GM23338 (cell line): ENCODE measurements at regions not wholly inside any gene's neighbourhood (a gene's known extent, or its start where the extent isn't known, plus 50 kb on each side); places are given as distances from the start of the nearest gene placed in this dataset.

ENCODE experiments used
- ATAC-seq: fragments of 200-7000 bp; cut with Tn5 transposase; 3 replicates; pipeline ENCODE4 v1.9.1; 2020
- DNase-seq: peaks from one replicate; pipeline ENCODE4 v3.0.0-alpha.2; 2015; ENCODE audit warnings: low spot score
- H2AFZ ChIP-seq: fragments of 200-600 bp; sonication (generic); 2 replicates; pipeline ENCODE4 v1.8.0; 2016; ENCODE audit warnings: antibody characterized with exemption, mild to moderate bottlenecking, moderate library complexity
- H3F3A ChIP-seq: fragments of 200-600 bp; sonication (generic); replicated peaks from 2 replicates; pipeline ENCODE4 v1.8.0; 2017; ENCODE audit warnings: antibody characterized with exemption, mixed run types, low read depth
- H3K27ac ChIP-seq: fragments of 200-600 bp; sonication (generic); 2 replicates; pipeline ENCODE4 v1.6.1; 2016; ENCODE audit warnings: low read depth
- H3K27me3 ChIP-seq: fragments of 200-600 bp; sonication (generic); 2 replicates; pipeline ENCODE4 v1.8.0; 2016; ENCODE audit warnings: mild to moderate bottlenecking, mixed run types, moderate library complexity; ENCODE audit not compliant: insufficient read depth
- H3K36me3 ChIP-seq: fragments of 200-600 bp; sonication (generic); 2 replicates; pipeline ENCODE4 v1.8.0; 2016; ENCODE audit warnings: mild to moderate bottlenecking; ENCODE audit not compliant: insufficient read depth
- H3K4me1 ChIP-seq: fragments of 200-600 bp; sonication (generic); 2 replicates; pipeline ENCODE4 v1.8.0; 2016; ENCODE audit warnings: mild to moderate bottlenecking, moderate library complexity; ENCODE audit not compliant: insufficient read depth
- H3K4me2 ChIP-seq: fragments of 200-600 bp; sonication (generic); 2 replicates; pipeline ENCODE4 v1.7.1; 2017; ENCODE audit warnings: mixed run types
- H3K4me3 ChIP-seq: fragments of 200-600 bp; sonication (generic); 2 replicates; pipeline ENCODE4 v1.6.1; 2016; ENCODE audit warnings: mixed run types
- H3K79me2 ChIP-seq: fragments of 200-600 bp; sonication (generic); replicated peaks from 2 replicates; pipeline ENCODE4 v1.8.0; 2017; ENCODE audit warnings: mild to moderate bottlenecking; ENCODE audit not compliant: insufficient read depth
- H3K9me2 ChIP-seq: fragments of 200-600 bp; sonication (generic); 2 replicates; pipeline ENCODE4 v1.8.0; 2017; ENCODE audit not compliant: insufficient read depth
- H4K20me1 ChIP-seq: fragments of 200-600 bp; sonication (generic); replicated peaks from 2 replicates; pipeline ENCODE4 v1.8.0; 2017; ENCODE audit warnings: mild to moderate bottlenecking; ENCODE audit not compliant: insufficient read depth
- H3K27ac Mint-ChIP-seq: 2 replicates; pipeline ENCODE4 v1.8.0; 2020; ENCODE audit warnings: inconsistent platforms, mild to moderate bottlenecking, moderate library complexity, mixed read lengths
- H3K27me3 Mint-ChIP-seq: 3 replicates; pipeline ENCODE4 v1.8.0; 2022; ENCODE audit warnings: low read depth, mild to moderate bottlenecking, moderate library complexity, mixed read lengths, inconsistent platforms; ENCODE audit not compliant: insufficient read depth, poor library complexity
- H3K36me3 Mint-ChIP-seq: 3 replicates; pipeline ENCODE4 v1.8.0; 2021; ENCODE audit warnings: low read depth, mild to moderate bottlenecking, inconsistent platforms, moderate library complexity, mixed read lengths
- H3K4me1 Mint-ChIP-seq: 3 replicates; pipeline ENCODE4 v1.8.0; 2020; ENCODE audit warnings: mild to moderate bottlenecking, inconsistent platforms, mixed read lengths
- H3K4me3 Mint-ChIP-seq: 3 replicates; pipeline ENCODE4 v1.8.0; 2021; ENCODE audit warnings: moderate library complexity, mild to moderate bottlenecking, inconsistent platforms, mixed read lengths
- H3K9me3 Mint-ChIP-seq: 3 replicates; pipeline ENCODE4 v1.8.0; 2020; ENCODE audit warnings: moderate library complexity, mild to moderate bottlenecking, inconsistent platforms, mixed read lengths
- CTCF ChIP-seq, 2 experiments: fragments of 200-600 bp in 1 of 2; sonication (generic) in 1 of 2; conservative IDR thresholded peaks; 2 replicates each; pipeline versions ENCODE4 v1.5.1 to v1.6.1; 2016 to 2017; ENCODE audit warnings: antibody characterized with exemption in 2 of 2, low read depth in 2 of 2, mild to moderate bottlenecking in 2 of 2, moderate library complexity in 1 of 2
- EZH2 ChIP-seq: fragments of 200-600 bp; sonication (generic); IDR thresholded peaks from one replicate; pipeline ENCODE4 v1.8.0; 2017; ENCODE audit warnings: antibody characterized with exemption, mild to moderate bottlenecking, low read depth; ENCODE audit not compliant: unreplicated experiment
- JUNB ChIP-seq: IDR thresholded peaks from one replicate; pipeline ENCODE4 v1.6.1; 2016; ENCODE audit warnings: antibody characterized with exemption; ENCODE audit not compliant: unreplicated experiment
- NANOG ChIP-seq: IDR thresholded peaks from 2 replicates; pipeline ENCODE4 v1.6.1; 2016; ENCODE audit warnings: antibody characterized with exemption, borderline replicate concordance
- POLR2AphosphoS5 ChIP-seq: IDR thresholded peaks from 2 replicates; pipeline ENCODE4 v1.6.1; 2016; ENCODE audit warnings: antibody characterized with exemption, low read depth
- REST ChIP-seq: IDR thresholded peaks from one replicate; pipeline ENCODE4 v1.6.1; 2018; ENCODE audit warnings: antibody characterized with exemption; ENCODE audit not compliant: unreplicated experiment
- ZNF114 ChIP-seq: fragments of 250-450 bp; sonication (Bioruptor Pico); IDR thresholded peaks from 2 replicates; pipeline ENCODE4 v1.5.0; 2020; ENCODE audit warnings: mild to moderate bottlenecking, moderate library complexity
- TF ChIP-seq, protein P1 (sequence below): IDR thresholded peaks from 2 replicates; pipeline ENCODE4 v1.6.1; 2016; ENCODE audit warnings: antibody characterized with exemption

GRCh38 chr1:193916452-193916851 lies 730.0 kb upstream of the B3GALT2 start:
- H3K9me3 Mint-ChIP-seq: peaks cover 3% of the 10 kb centered on the region; the same call in 2 of the 3 replicates
- DNase-seq (peak; percentile 29), ATAC-seq (no peak)
- Histone ChIP-seq H4K20me1 (no peaks in the 10 kb centered on the region), H3F3A (no peaks in the 10 kb centered on the region), H3K27me3 (no peaks in the 10 kb centered on the region), H3K4me1 (peaks cover 8% of the 10 kb centered on the region; the same call in 1 of the 2 replicates), H3K27ac (no peak overlapping the region), H3K36me3 (no peaks in the 10 kb centered on the region), H3K79me2 (no peaks in the 10 kb centered on the region), H3K4me2 (peak overlapping the region; percentile 37; the same call in 1 of the 2 replicates), H3K4me3 (no peak overlapping the region), H3K9me2 (peaks cover 4% of the 10 kb centered on the region; the same call in 1 of the 2 replicates), H2AFZ (no peak overlapping the region)
- no peak overlapping the region for H3K27ac Mint-ChIP-seq
- H3K27me3 Mint-ChIP-seq: no peaks in the 10 kb centered on the region
- no peak for TF ChIP-seq POLR2AphosphoS5
- no peak for TF ChIP-seq EZH2
- TF ChIP-seq, protein P1, sequence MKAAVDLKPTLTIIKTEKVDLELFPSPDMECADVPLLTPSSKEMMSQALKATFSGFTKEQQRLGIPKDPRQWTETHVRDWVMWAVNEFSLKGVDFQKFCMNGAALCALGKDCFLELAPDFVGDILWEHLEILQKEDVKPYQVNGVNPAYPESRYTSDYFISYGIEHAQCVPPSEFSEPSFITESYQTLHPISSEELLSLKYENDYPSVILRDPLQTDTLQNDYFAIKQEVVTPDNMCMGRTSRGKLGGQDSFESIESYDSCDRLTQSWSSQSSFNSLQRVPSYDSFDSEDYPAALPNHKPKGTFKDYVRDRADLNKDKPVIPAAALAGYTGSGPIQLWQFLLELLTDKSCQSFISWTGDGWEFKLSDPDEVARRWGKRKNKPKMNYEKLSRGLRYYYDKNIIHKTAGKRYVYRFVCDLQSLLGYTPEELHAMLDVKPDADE: no peak
- TF ChIP-seq REST: no peak
- TF ChIP-seq JUNB: no peak
- H3K4me3 Mint-ChIP-seq: no peak overlapping the region
- H3K4me1 Mint-ChIP-seq: peaks cover 12% of the 10 kb centered on the region; the same call in 2 of the 3 replicates
- H3K36me3 Mint-ChIP-seq: peaks cover 5% of the 10 kb centered on the region; the same call in 1 of the 3 replicates

DNA sequence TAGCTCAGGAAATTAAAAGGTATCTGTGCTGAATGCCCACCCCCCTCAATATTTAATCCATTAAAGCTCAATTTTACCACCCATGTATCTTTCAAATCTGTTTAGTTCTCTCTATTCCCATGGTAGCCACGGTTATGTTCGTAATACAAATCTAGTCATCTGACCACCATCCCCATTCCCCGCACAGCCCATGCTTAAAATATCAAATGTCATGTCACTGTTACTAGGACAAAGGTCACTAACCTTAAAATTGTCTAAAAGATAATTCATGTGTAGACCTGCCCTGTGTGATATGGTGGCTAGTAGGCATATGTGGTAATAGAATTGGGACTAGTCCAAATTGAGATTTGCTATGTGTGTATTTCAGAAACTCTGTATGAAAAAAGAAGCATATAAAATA lies 728.5 kb upstream of the B3GALT2 start:
- H3K36me3 Mint-ChIP-seq: peaks cover 5% of the 10 kb centered on the region; the same call in 1 of the 3 replicates
- H3K27me3 ChIP-seq: no peaks in the 10 kb centered on the region
- peaks cover 4% of the 10 kb centered on the region; the same call in 1 of the 2 replicates for H3K9me2 ChIP-seq
- peaks cover 12% of the 10 kb centered on the region; the same call in 2 of the 3 replicates for H3K4me1 Mint-ChIP-seq
- H3K36me3 ChIP-seq: no peaks in the 10 kb centered on the region
- H3K27ac ChIP-seq: no peak overlapping the region
- no peak overlapping the region for H2AFZ ChIP-seq
- ATAC-seq (no peak), DNase-seq (no peak)
- H3K4me3 Mint-ChIP-seq: no peak overlapping the region
- H3K79me2 ChIP-seq: no peaks in the 10 kb centered on the region
- H4K20me1 ChIP-seq: no peaks in the 10 kb centered on the region
- no peak overlapping the region; the same call in 1 of the 2 replicates for H3K27ac Mint-ChIP-seq
- H3K4me2 ChIP-seq: no peak overlapping the region
- H3F3A ChIP-seq: no peaks in the 10 kb centered on the region
- H3K4me3 ChIP-seq: no peak overlapping the region
- H3K9me3 Mint-ChIP-seq: peaks cover 3% of the 10 kb centered on the region; the same call in 1 of the 3 replicates
- peaks cover 8% of the 10 kb centered on the region; the same call in 1 of the 2 replicates for H3K4me1 ChIP-seq
- no peaks in the 10 kb centered on the region for H3K27me3 Mint-ChIP-seq
- TF ChIP-seq, protein P1: no peak
- no peak for TF ChIP-seq CTCF (conservative IDR thresholded peaks at IDR 0.05; ENCODE audit: low read depth in 2 of 2)
- no peak for TF ChIP-seq POLR2AphosphoS5
- TF ChIP-seq ZNF114 (CRISPR knock-in tag): no peak
- TF ChIP-seq NANOG: no peak
